ENCODE measurements at regions not wholly inside any gene's neighbourhood (a gene's known extent, or its start where the extent isn't known, plus 50 kb on each side); places are given as distances from the start of the nearest gene placed in this dataset.

DNA sequence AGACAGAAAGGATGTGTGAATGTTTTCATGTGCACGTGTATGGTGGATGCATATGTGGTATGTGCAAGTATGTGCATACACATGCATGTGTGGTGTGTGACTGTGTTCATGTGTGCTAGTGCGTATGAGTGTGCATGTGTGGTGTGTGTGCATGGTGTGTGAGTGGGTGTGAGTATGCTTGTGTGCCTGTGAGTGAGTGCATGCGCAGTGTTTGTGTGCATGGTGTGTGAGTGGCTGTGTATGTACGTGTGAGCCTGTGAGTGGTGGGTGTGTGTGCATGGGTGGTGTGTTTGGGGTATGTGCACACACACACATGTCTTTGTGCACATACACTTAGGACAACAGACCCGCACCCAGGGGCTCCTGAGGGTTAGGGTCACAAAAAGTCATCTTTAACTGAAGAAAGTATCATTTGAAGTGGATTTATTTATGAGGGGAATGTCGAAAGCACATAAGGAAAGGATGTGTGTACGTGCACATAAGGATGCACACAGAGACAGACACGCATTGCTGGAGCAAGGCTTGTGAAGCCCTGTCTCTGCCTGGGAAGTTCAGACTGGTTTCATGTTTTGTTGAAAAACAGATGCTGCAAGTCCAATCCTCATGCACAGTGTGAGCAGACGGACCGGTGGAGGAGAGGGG, 237.0 kb downstream of the SYK start:
- Histone ChIP-seq H3K27me3 (ENCODE audit: control insufficient read depth in 3 of 3, insufficient read depth in 3 of 3, low read length in 3 of 3) (no peaks in the 10 kb centered on the region), H3K4me1 (ENCODE audit: control insufficient read depth in 3 of 3, insufficient read depth in 2 of 3, low read depth in 1 of 3, low read length in 2 of 3) (peaks cover 1 to 20% (median 3%) of the 10 kb centered on the region in 3 donors), H3K4me3 (ENCODE audit: low read depth in 1 of 3, low read length in 3 of 3) (no peak overlapping the region), H3K9me3 (ENCODE audit: control insufficient read depth in 2 of 2, insufficient read depth in 1 of 2, low read depth in 1 of 2, low read length in 1 of 2) (no peaks in the 10 kb centered on the region), H3K27ac (ENCODE audit: low read depth in 1 of 3, low read length in 2 of 3) (peak overlapping the region; percentile 75 to 89 (median 83)), H3K36me3 (ENCODE audit: control insufficient read depth in 3 of 3, insufficient read depth in 2 of 3, low read depth in 1 of 3, low read length in 3 of 3) (no peaks in the 10 kb centered on the region)
- 82 to 91% (median 85%) methylated on average over 10 of the region's 10 CpGs for WGBS, 3 donors
- DNase-seq = no peak
- FAIRE-seq = no peak

DNA sequence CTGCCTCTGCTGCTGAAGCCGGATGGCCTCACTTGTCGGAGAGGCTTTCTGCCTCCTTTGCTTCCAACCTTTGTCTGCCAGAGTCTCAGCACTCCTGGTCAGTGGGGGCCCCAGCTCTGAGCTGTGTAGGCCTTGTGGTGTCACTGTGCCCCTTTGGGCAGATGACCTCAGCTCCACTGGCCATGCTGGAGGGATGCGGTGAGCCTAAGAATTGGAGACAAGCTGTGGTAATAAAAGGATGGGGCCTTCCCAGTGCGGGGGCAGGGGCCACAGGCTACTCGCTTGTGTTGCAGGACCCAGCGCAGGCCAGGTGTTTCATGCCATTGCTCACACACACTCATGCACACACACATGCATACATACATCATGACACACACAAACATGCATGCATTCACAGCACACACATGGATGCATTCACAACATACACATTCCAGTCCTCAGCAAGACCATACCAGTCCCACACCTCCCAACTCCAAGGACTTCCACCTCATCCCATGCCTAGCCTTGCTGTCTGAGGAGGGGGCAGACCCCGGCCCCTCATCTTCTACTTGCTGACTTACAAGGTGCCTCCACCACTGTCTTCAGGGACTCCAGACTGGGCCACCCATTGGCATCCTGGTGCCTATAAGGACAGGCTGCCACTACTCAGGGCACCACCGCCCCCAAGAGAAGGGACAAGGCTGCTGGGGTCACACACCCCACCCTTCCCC, 237.7 kb downstream of the SYK start:
- Histone ChIP-seq H3K27me3 (ENCODE audit: control insufficient read depth in 3 of 3, insufficient read depth in 3 of 3, low read length in 3 of 3) (no peaks in the 10 kb centered on the region), H3K27ac (ENCODE audit: low read depth in 1 of 3, low read length in 2 of 3) (no peak overlapping the region), H3K4me1 (ENCODE audit: control insufficient read depth in 3 of 3, insufficient read depth in 2 of 3, low read depth in 1 of 3, low read length in 2 of 3) (peaks cover 1 to 20% (median 3%) of the 10 kb centered on the region in 3 donors), H3K9me3 (ENCODE audit: control insufficient read depth in 2 of 2, insufficient read depth in 1 of 2, low read depth in 1 of 2, low read length in 1 of 2) (no peaks in the 10 kb centered on the region), H3K4me3 (ENCODE audit: low read depth in 1 of 3, low read length in 3 of 3) (no peak overlapping the region), H3K36me3 (ENCODE audit: control insufficient read depth in 3 of 3, insufficient read depth in 2 of 3, low read depth in 1 of 3, low read length in 3 of 3) (no peaks in the 10 kb centered on the region)
- DNase-seq (no peak), FAIRE-seq (no peak)
- 95 to 100% (median 97%) methylated on average over 7 to 8 of the region's 8 CpGs for WGBS, 3 donors

DNA sequence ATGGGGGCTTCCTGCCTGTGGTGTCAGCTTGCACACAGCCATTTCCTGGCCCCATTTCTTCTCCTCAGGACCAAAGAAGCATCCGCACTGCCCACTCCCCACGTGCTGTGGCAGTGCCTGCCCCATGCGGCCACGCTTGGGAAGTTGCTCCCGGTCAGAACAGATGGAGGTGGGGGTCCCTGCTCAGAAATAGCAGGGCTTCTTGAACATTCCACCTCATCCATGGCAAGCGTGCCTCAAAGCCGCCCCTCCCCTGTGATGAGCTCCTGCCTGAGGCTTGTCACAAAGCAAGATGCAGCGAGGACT, 238.2 kb downstream of the SYK start:
- no peaks in the 10 kb centered on the region for H3K9me3 ChIP-seq (ENCODE audit: control insufficient read depth in 2 of 2, insufficient read depth in 1 of 2, low read depth in 1 of 2, low read length in 1 of 2)
- no peaks in the 10 kb centered on the region for H3K27me3 ChIP-seq (ENCODE audit: control insufficient read depth in 3 of 3, insufficient read depth in 3 of 3, low read length in 3 of 3)
- WGBS, 3 donors = 90 to 96% (median 95%) methylated on average over 8 of the region's 8 CpGs
- no peak overlapping the region for H3K27ac ChIP-seq (ENCODE audit: low read depth in 1 of 3, low read length in 2 of 3)
- H3K4me3 ChIP-seq (ENCODE audit: low read depth in 1 of 3, low read length in 3 of 3) = no peak overlapping the region
- FAIRE-seq = no peak
- no peaks in the 10 kb centered on the region for H3K36me3 ChIP-seq (ENCODE audit: control insufficient read depth in 3 of 3, insufficient read depth in 2 of 3, low read depth in 1 of 3, low read length in 3 of 3)
- no peak for DNase-seq
- H3K4me1 ChIP-seq (ENCODE audit: control insufficient read depth in 3 of 3, insufficient read depth in 2 of 3, low read depth in 1 of 3, low read length in 2 of 3) = peaks cover 1 to 20% (median 3%) of the 10 kb centered on the region in 3 donors

DNA sequence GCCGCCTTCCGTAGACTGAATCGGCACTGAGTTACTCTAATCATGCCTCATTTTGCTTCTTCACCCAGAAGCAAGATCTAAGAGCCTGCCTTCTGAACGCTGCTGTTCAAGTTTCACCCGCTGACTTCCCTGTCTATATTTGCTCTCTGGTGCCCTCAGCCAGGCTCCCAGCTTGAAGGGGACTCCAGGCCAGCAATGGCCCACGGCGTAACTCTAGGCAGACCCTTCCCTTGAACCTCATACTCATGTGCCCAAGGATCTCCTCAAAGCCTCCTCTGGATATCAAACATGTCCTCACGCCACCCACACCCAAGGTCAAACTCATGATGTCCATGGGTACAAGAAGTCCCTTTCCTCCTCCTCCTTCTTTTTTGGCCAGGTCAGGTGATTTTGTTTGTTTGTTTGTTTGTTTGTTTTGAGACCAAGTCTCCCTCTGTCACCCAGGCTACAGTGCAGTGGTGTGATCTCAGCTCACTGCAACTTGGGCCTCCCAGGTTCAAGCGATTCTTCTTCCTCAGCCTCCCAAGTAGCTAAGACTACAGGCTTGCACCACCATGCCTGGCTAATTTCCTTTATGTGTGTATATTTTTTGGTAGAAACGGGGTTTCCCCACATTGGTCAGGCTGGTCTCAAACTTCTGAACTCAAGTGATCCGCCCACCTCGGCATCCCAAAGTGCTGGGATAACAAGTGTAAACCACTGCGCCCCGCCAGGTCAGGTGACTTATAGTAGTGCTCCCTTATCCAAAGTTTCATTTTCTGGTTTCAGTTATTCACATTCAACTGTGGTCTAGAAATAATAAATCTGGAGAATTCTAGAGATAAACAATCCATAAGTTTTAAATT, 239.0 kb downstream of the SYK start:
- H3K4me1 ChIP-seq (ENCODE audit: control insufficient read depth in 3 of 3, insufficient read depth in 2 of 3, low read depth in 1 of 3, low read length in 2 of 3) = peaks cover 1 to 20% (median 3%) of the 10 kb centered on the region in 3 donors
- WGBS, 3 donors = 94 to 97% (median 96%) methylated on average over 14 of the region's 14 CpGs
- H3K9me3 ChIP-seq (ENCODE audit: control insufficient read depth in 2 of 2, insufficient read depth in 1 of 2, low read depth in 1 of 2, low read length in 1 of 2) = no peaks in the 10 kb centered on the region
- no peak overlapping the region for H3K27ac ChIP-seq (ENCODE audit: low read depth in 1 of 3, low read length in 2 of 3)
- H3K4me3 ChIP-seq (ENCODE audit: low read depth in 1 of 3, low read length in 3 of 3) = no peak overlapping the region
- peaks cover 0 to 2% (median 0%) of the 10 kb centered on the region in 3 donors for H3K27me3 ChIP-seq (ENCODE audit: control insufficient read depth in 3 of 3, insufficient read depth in 3 of 3, low read length in 3 of 3)
- FAIRE-seq (no peak), DNase-seq (no peak)
- no peaks in the 10 kb centered on the region for H3K36me3 ChIP-seq (ENCODE audit: control insufficient read depth in 3 of 3, insufficient read depth in 2 of 3, low read depth in 1 of 3, low read length in 3 of 3)

DNA sequence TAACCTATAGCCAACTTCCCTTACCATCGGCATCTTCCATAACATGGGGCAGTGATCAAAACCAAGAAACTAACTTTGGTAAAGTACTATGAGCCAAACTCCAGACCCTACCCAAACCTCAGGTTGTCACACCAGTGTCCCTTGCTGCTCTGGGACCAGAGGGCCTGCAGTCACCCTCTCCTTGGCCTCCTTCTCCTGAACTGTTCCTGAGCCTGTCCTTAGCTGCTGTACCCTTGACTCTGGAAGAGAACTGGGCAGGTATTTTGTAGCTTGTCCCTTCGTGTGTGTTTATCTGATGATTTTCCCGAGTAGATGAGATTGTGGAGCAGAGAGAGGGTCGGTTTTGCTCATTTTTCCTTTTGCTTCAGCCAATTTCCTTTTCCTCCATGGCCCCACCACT, 240.4 kb downstream of the SYK start:
- Histone ChIP-seq H3K36me3 (ENCODE audit: control insufficient read depth in 3 of 3, insufficient read depth in 2 of 3, low read depth in 1 of 3, low read length in 3 of 3) (no peaks in the 10 kb centered on the region), H3K4me1 (ENCODE audit: control insufficient read depth in 3 of 3, insufficient read depth in 2 of 3, low read depth in 1 of 3, low read length in 2 of 3) (peaks cover 1 to 17% (median 3%) of the 10 kb centered on the region in 3 donors), H3K4me3 (ENCODE audit: low read depth in 1 of 3, low read length in 3 of 3) (no peak overlapping the region), H3K9me3 (ENCODE audit: control insufficient read depth in 2 of 2, insufficient read depth in 1 of 2, low read depth in 1 of 2, low read length in 1 of 2) (no peaks in the 10 kb centered on the region), H3K27ac (ENCODE audit: low read depth in 1 of 3, low read length in 2 of 3) (no peak overlapping the region), H3K27me3 (ENCODE audit: control insufficient read depth in 3 of 3, insufficient read depth in 3 of 3, low read length in 3 of 3) (peaks cover 0 to 2% (median 0%) of the 10 kb centered on the region in 3 donors)
- FAIRE-seq = no peak
- 88 to 90% (median 89%) methylated on average over 4 of the region's 4 CpGs for WGBS, 3 donors
- DNase-seq = no peak

DNA sequence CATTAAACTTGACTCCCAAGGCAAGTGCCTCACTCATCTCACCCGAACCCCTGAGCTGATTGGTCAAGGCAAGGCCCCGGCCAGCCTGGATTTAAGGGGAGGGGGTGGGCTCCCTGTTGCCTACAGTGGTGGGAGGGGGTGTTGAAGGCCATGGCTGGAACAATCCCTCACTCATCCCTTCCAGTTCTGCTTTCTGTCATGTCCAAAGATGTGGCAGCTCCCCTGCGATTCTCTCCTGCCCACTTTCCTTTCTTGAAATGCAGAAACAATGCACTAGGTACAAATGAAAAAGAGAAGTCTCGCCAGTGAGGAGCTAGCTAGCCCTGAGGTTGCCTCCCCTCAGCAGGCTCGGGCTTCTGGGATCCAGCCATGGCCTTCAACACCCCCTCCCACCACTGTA, 240.9 kb downstream of the SYK start:
- H3K36me3 ChIP-seq (ENCODE audit: control insufficient read depth in 3 of 3, insufficient read depth in 2 of 3, low read depth in 1 of 3, low read length in 3 of 3) = no peaks in the 10 kb centered on the region
- DNase-seq = no peak
- peaks cover 0 to 2% (median 0%) of the 10 kb centered on the region in 3 donors for H3K27me3 ChIP-seq (ENCODE audit: control insufficient read depth in 3 of 3, insufficient read depth in 3 of 3, low read length in 3 of 3)
- no peak overlapping the region for H3K4me3 ChIP-seq (ENCODE audit: low read depth in 1 of 3, low read length in 3 of 3)
- H3K9me3 ChIP-seq (ENCODE audit: control insufficient read depth in 2 of 2, insufficient read depth in 1 of 2, low read depth in 1 of 2, low read length in 1 of 2) = no peaks in the 10 kb centered on the region
- H3K27ac ChIP-seq (ENCODE audit: low read depth in 1 of 3, low read length in 2 of 3) = no peak overlapping the region
- FAIRE-seq = no peak
- H3K4me1 ChIP-seq (ENCODE audit: control insufficient read depth in 3 of 3, insufficient read depth in 2 of 3, low read depth in 1 of 3, low read length in 2 of 3) = peaks cover under 1 to 11% (median 1%) of the 10 kb centered on the region in 3 donors
- WGBS, 3 donors = 91 to 97% (median 91%) methylated on average over 5 of the region's 5 CpGs

DNA sequence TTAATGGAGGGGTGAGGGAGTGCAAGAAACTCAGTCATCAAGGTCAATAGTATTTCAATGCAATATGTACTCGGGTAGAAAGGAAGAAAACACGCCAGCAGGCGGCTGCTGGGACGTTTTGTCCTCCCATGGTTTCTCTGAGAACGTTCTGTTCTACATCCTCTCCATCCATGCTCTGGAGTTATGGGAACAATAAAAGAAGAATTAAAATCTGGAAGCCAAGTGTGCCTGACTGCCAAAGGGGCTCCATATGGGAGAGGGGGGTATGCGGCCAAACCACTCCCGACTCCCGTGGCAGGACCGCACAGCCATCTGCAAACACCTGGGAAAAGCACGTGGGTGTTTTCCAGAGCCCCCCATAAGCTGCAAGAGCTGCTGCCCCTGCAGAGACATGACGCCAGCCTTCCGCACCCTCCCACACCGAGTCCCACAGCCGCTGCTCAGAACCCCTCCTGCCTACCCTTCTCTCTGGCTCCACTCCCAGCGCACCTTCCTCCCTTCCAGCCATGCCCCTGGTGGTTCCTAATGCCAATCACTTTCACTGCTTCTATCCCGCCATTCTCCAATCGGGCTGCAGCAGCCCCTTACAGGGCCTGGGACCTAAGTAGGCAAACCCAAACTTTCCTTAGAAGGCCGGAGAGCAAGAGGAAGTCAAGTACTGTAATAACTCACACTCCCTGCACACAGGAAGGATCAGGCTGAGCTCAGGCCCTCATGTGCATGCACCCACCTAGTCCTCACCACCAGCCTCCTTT, 241.6 kb downstream of the SYK start:
- Histone ChIP-seq H3K36me3 (ENCODE audit: control insufficient read depth in 3 of 3, insufficient read depth in 2 of 3, low read depth in 1 of 3, low read length in 3 of 3) (no peaks in the 10 kb centered on the region), H3K4me3 (ENCODE audit: low read depth in 1 of 3, low read length in 3 of 3) (no peak overlapping the region), H3K27me3 (ENCODE audit: control insufficient read depth in 3 of 3, insufficient read depth in 3 of 3, low read length in 3 of 3) (peaks cover 0 to 2% (median 0%) of the 10 kb centered on the region in 3 donors), H3K9me3 (ENCODE audit: control insufficient read depth in 2 of 2, insufficient read depth in 1 of 2, low read depth in 1 of 2, low read length in 1 of 2) (no peaks in the 10 kb centered on the region), H3K27ac (ENCODE audit: low read depth in 1 of 3, low read length in 2 of 3) (no peak overlapping the region), H3K4me1 (ENCODE audit: control insufficient read depth in 3 of 3, insufficient read depth in 2 of 3, low read depth in 1 of 3, low read length in 2 of 3) (peaks cover 0 to 4% (median 1%) of the 10 kb centered on the region in 3 donors)
- DNase-seq = no peak
- FAIRE-seq = no peak
- 93 to 96% (median 96%) methylated on average over 18 of the region's 18 CpGs for WGBS, 3 donors

DNA sequence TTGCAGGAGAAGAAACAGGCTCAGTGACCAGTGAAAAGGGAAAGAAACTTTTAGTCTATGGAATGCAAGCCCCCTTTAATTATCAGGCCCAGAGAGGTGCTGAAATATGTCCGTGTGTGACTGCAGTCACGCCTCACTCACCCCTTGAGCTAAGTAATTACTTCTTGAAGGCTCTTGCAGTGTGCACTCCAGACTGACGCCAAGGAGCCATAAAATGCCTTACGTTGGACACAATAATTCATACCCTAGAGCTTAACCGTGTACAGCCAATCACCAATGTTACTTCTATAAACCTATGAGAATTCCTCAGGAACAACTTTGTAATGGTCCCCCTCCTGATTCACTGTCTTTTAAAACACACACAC, 242.2 kb downstream of the SYK start:
- DNase-seq = peak in 1 of 2 donors; percentile 23
- H3K27ac ChIP-seq (ENCODE audit: low read depth in 1 of 3, low read length in 2 of 3) = no peak overlapping the region
- no peaks in the 10 kb centered on the region for H3K9me3 ChIP-seq (ENCODE audit: control insufficient read depth in 2 of 2, insufficient read depth in 1 of 2, low read depth in 1 of 2, low read length in 1 of 2)
- no peaks in the 10 kb centered on the region for H3K36me3 ChIP-seq (ENCODE audit: control insufficient read depth in 3 of 3, insufficient read depth in 2 of 3, low read depth in 1 of 3, low read length in 3 of 3)
- no peak overlapping the region for H3K4me3 ChIP-seq (ENCODE audit: low read depth in 1 of 3, low read length in 3 of 3)
- FAIRE-seq = no peak
- H3K4me1 ChIP-seq (ENCODE audit: control insufficient read depth in 3 of 3, insufficient read depth in 2 of 3, low read depth in 1 of 3, low read length in 2 of 3) = peaks cover 0 to under 1% (median 0%) of the 10 kb centered on the region in 3 donors
- WGBS, 3 donors = 62 to 85% (median 69%) methylated on average over 5 of the region's 5 CpGs
- H3K27me3 ChIP-seq (ENCODE audit: control insufficient read depth in 3 of 3, insufficient read depth in 3 of 3, low read length in 3 of 3) = peaks cover 0 to 2% (median 0%) of the 10 kb centered on the region in 3 donors

All from small intestine (tissue), 7 donors.